ENCODE measurements at regions not wholly inside any gene's neighbourhood (a gene's known extent, or its start where the extent isn't known, plus 50 kb on each side); places are given as distances from the start of the nearest gene placed in this dataset.

DNA sequence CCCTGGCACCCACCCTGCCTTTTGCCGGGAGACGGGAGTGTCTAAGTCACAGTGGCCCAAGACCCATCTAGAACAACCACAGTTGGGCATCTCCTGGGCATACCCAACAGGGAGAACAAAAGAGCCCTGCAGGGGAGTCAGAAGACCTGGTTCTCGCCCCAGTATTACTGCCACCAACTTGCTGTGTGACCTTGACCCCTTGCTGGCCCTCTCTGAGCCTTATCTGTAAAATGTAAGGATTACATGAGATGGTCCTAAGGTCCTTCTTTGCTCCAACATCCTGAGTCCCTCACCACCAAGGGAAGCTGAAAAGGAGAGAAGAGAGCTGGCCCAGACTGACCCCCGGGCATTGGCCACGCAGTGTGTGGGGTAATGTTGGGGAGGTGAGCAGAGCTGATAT lies 119.0 kb downstream of the CCT6B start:
- TF ChIP-seq, protein P1, sequence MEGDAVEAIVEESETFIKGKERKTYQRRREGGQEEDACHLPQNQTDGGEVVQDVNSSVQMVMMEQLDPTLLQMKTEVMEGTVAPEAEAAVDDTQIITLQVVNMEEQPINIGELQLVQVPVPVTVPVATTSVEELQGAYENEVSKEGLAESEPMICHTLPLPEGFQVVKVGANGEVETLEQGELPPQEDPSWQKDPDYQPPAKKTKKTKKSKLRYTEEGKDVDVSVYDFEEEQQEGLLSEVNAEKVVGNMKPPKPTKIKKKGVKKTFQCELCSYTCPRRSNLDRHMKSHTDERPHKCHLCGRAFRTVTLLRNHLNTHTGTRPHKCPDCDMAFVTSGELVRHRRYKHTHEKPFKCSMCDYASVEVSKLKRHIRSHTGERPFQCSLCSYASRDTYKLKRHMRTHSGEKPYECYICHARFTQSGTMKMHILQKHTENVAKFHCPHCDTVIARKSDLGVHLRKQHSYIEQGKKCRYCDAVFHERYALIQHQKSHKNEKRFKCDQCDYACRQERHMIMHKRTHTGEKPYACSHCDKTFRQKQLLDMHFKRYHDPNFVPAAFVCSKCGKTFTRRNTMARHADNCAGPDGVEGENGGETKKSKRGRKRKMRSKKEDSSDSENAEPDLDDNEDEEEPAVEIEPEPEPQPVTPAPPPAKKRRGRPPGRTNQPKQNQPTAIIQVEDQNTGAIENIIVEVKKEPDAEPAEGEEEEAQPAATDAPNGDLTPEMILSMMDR (IDR thresholded peaks at IDR 0.05) = no peak
- no peak for TF ChIP-seq POLR2A (IDR thresholded peaks at IDR 0.05)

Data from right lobe of liver (tissue), 4 donors.